Limb (tissue), 2 donors: ENCODE measurements at regions not wholly inside any gene's neighbourhood (a gene's known extent, or its start where the extent isn't known, plus 50 kb on each side); places are given as distances from the start of the nearest gene placed in this dataset.

ENCODE experiments used
- DNase-seq, 2 donors: peaks; one replicate each; pipeline ENCODE4 v3.0.0-alpha.2; 2016; ENCODE audit errors: extremely low spot score in 2 of 2

GRCh38 chr11:19661827-19662226, 50.8 kb upstream of the NAV2 start:
- DNase-seq: no peak

- no peak for DNase-seq
Observed at GRCh38 chr11:19660076-19660475, 52.6 kb upstream of the NAV2 start.

- DNase-seq: no peak
Observed at GRCh38 chr11:19659529-19659928, 53.1 kb upstream of the NAV2 start.

GRCh38 chr11:19658344-19658743, 54.3 kb upstream of the NAV2 start:
- no peak for DNase-seq

GRCh38 chr11:19656140-19656541, 56.5 kb upstream of the NAV2 start:
- no peak for DNase-seq

GRCh38 chr11:19652623-19653375, 59.8 kb upstream of the NAV2 start:
- DNase-seq: no peak

GRCh38 chr11:19651653-19652052, 61.0 kb upstream of the NAV2 start:
- DNase-seq: no peak

GRCh38 chr11:19651028-19651427, 61.6 kb upstream of the NAV2 start:
- DNase-seq: no peak

GRCh38 chr11:19650467-19650866, 62.2 kb upstream of the NAV2 start:
- DNase-seq: no peak

GRCh38 chr11:19649751-19650150, 62.9 kb upstream of the NAV2 start:
- no peak for DNase-seq

- DNase-seq: no peak
Observed at GRCh38 chr11:19648321-19648720, 64.3 kb upstream of the NAV2 start.

GRCh38 chr11:19647816-19648215, 64.8 kb upstream of the NAV2 start:
- no peak for DNase-seq

GRCh38 chr11:19646921-19647320, 65.7 kb upstream of the NAV2 start:
- no peak for DNase-seq

- DNase-seq: no peak
Observed at GRCh38 chr11:19646308-19646707, 66.3 kb upstream of the NAV2 start.

- DNase-seq: no peak
Observed at GRCh38 chr11:19644316-19644715, 68.3 kb upstream of the NAV2 start.

GRCh38 chr11:19642185-19643158, 70.2 kb upstream of the NAV2 start:
- no peak for DNase-seq

- DNase-seq: no peak
Observed at GRCh38 chr11:19639603-19640105, 73.0 kb upstream of the NAV2 start.

- DNase-seq: no peak
Observed at GRCh38 chr11:19635332-19635731, 77.3 kb upstream of the NAV2 start.

GRCh38 chr11:19633276-19633675, 79.4 kb upstream of the NAV2 start:
- DNase-seq: no peak

- DNase-seq: no peak
Observed at GRCh38 chr11:19632499-19632834, 80.2 kb upstream of the NAV2 start.

- DNase-seq: no peak
Observed at GRCh38 chr11:19631712-19632498, 80.7 kb upstream of the NAV2 start.

GRCh38 chr11:19628018-19628417, 84.6 kb upstream of the NAV2 start:
- no peak for DNase-seq
